Vagina (tissue), 2 donors: ENCODE measurements at regions not wholly inside any gene's neighbourhood (a gene's known extent, or its start where the extent isn't known, plus 50 kb on each side); places are given as distances from the start of the nearest gene placed in this dataset.

Source experiments
- DNase-seq, 2 donors: peaks; one replicate each; pipeline ENCODE4 v3.0.0-alpha.2; 2017; ENCODE audit errors: extremely low spot score in 2 of 2
- H3K27ac ChIP-seq: fragments of 200-600 bp; sonication (generic); one replicate; pipeline ENCODE4 v1.5.1; 2019
- H3K27me3 ChIP-seq: fragments of 200-600 bp; sonication (generic); one replicate; pipeline ENCODE4 v1.5.1; 2019
- H3K36me3 ChIP-seq, 2 donors: fragments of 200-600 bp; sonication (generic); one replicate each; pipeline ENCODE4 v1.5.1; 2017 to 2019
- H3K4me1 ChIP-seq: fragments of 200-600 bp; sonication (generic); one replicate; pipeline ENCODE4 v1.5.1; 2019
- H3K4me3 ChIP-seq, 2 donors: fragments of 200-600 bp; sonication (generic); 1 replicate in 1 of 2; 2 replicates in 1 of 2; pipeline ENCODE4 v1.5.1; 2016 to 2019
- H3K9me3 ChIP-seq: fragments of 200-600 bp; sonication (generic); one replicate; pipeline ENCODE4 v1.5.1; 2019
- CTCF ChIP-seq, 3 experiments: fragments of 450-650 bp in 2 of 3; fragments of 200-600 bp in 1 of 3; sonication (generic) in 1 of 3; IDR thresholded peaks; one replicate each; pipeline ENCODE4 v1.5.1; 2017 to 2019; ENCODE audit warnings: antibody characterized with exemption in 3 of 3, mild to moderate bottlenecking in 2 of 3, moderate library complexity in 2 of 3
- POLR2A ChIP-seq, 2 donors: fragments of 450-650 bp; IDR thresholded peaks; one replicate each; pipeline ENCODE4 v1.6.1; 2017; ENCODE audit warnings: antibody characterized with exemption in 2 of 2, mild to moderate bottlenecking in 2 of 2, moderate library complexity in 2 of 2
- POLR2AphosphoS5 ChIP-seq, 2 donors: sonication (generic); formaldehyde crosslinking; IDR thresholded peaks; one replicate each; pipeline ENCODE4 v1.9.0; 2017; ENCODE audit warnings: antibody characterized with exemption in 2 of 2, mild to moderate bottlenecking in 2 of 2, low read depth in 1 of 2; ENCODE audit not compliant: insufficient read depth in 1 of 2
- intact Hi-C: fragments of 100-400 bp; cut with DNase I; formaldehyde crosslinking; loops from one replicate; pipeline ENCODE4 v1.15.1; 2023

GRCh38 chr21:16185766-16186165 lies 456.0 kb downstream of the USP25 start:
- no peaks in the 10 kb centered on the region for H3K36me3 ChIP-seq
- H3K4me3 ChIP-seq = no peak overlapping the region
- TF ChIP-seq CTCF (IDR thresholded peaks at IDR 0.05) (no peak), POLR2A (IDR thresholded peaks at IDR 0.05) (no peak), POLR2AphosphoS5 (IDR thresholded peaks at IDR 0.05; ENCODE audit: insufficient read depth in 1 of 2, low read depth in 1 of 2) (no peak)
- no peak for DNase-seq
- H3K9me3 ChIP-seq = no peaks in the 10 kb centered on the region
- H3K27ac ChIP-seq = no peak overlapping the region
- H3K4me1 ChIP-seq = peaks cover 18% of the 10 kb centered on the region
- intact Hi-C loops = loop anchor here (10.0 kb wide), 1 partner anchor 61 kb away; no protein-coding TSS in a partner anchor
- H3K27me3 ChIP-seq = no peaks in the 10 kb centered on the region

- no peak for DNase-seq
- Histone ChIP-seq H3K4me1 (peaks cover 10% of the 10 kb centered on the region), H3K27ac (peak overlapping the region; percentile 28), H3K9me3 (no peaks in the 10 kb centered on the region), H3K4me3 (no peak overlapping the region), H3K27me3 (no peaks in the 10 kb centered on the region), H3K36me3 (no peaks in the 10 kb centered on the region)
- intact Hi-C loops = loop anchor here (10.0 kb wide), 1 partner anchor 62 kb away; no protein-coding TSS in a partner anchor
- TF ChIP-seq CTCF (IDR thresholded peaks at IDR 0.05) (no peak), POLR2A (IDR thresholded peaks at IDR 0.05) (no peak), POLR2AphosphoS5 (IDR thresholded peaks at IDR 0.05; ENCODE audit: insufficient read depth in 1 of 2, low read depth in 1 of 2) (no peak)
Measured at GRCh38 chr21:16186742-16187141, 457.0 kb downstream of the USP25 start.

- Histone ChIP-seq H3K27me3 (no peaks in the 10 kb centered on the region), H3K36me3 (no peaks in the 10 kb centered on the region), H3K27ac (no peak overlapping the region), H3K4me3 (no peak overlapping the region), H3K4me1 (peaks cover 10% of the 10 kb centered on the region), H3K9me3 (no peaks in the 10 kb centered on the region)
- TF ChIP-seq POLR2A (IDR thresholded peaks at IDR 0.05) = no peak
- no peak for TF ChIP-seq CTCF (IDR thresholded peaks at IDR 0.05)
- no peak for TF ChIP-seq POLR2AphosphoS5 (IDR thresholded peaks at IDR 0.05; ENCODE audit: insufficient read depth in 1 of 2, low read depth in 1 of 2)
- no peak for DNase-seq
- intact Hi-C loops = loop anchor here (10.0 kb wide), 1 partner anchor 63 kb away; no protein-coding TSS in a partner anchor
Measured at GRCh38 chr21:16187603-16188301, 458.0 kb downstream of the USP25 start.

- Histone ChIP-seq H3K36me3 (no peaks in the 10 kb centered on the region), H3K4me1 (peaks cover 6% of the 10 kb centered on the region), H3K4me3 (no peak overlapping the region), H3K9me3 (no peaks in the 10 kb centered on the region), H3K27ac (peak overlapping the region; percentile 90), H3K27me3 (no peaks in the 10 kb centered on the region)
- TF ChIP-seq POLR2A (IDR thresholded peaks at IDR 0.05) (no peak), POLR2AphosphoS5 (IDR thresholded peaks at IDR 0.05; ENCODE audit: insufficient read depth in 1 of 2, low read depth in 1 of 2) (peak in 1 of 2 donors; percentile 74), CTCF (IDR thresholded peaks at IDR 0.05) (no peak)
- no peak for DNase-seq
- intact Hi-C loops = loop anchor here (10.0 kb wide), 1 partner anchor 112 kb away; no protein-coding TSS in a partner anchor
Measured at GRCh38 chr21:16192902-16193301, 463.1 kb downstream of the USP25 start.

GRCh38 chr21:16193496-16194094 lies 463.8 kb downstream of the USP25 start:
- no peak for DNase-seq
- peaks cover 10% of the 10 kb centered on the region for H3K4me1 ChIP-seq
- intact Hi-C loops = loop anchor here (10.0 kb wide), 1 partner anchor 111 kb away; no protein-coding TSS in a partner anchor
- H3K36me3 ChIP-seq = no peaks in the 10 kb centered on the region
- no peaks in the 10 kb centered on the region for H3K9me3 ChIP-seq
- peak overlapping the region; percentile 90 for H3K27ac ChIP-seq
- TF ChIP-seq CTCF (IDR thresholded peaks at IDR 0.05) (no peak), POLR2AphosphoS5 (IDR thresholded peaks at IDR 0.05; ENCODE audit: insufficient read depth in 1 of 2, low read depth in 1 of 2) (no peak), POLR2A (IDR thresholded peaks at IDR 0.05) (no peak)
- H3K4me3 ChIP-seq = peak overlapping the region; percentile 43 to 51
- no peaks in the 10 kb centered on the region for H3K27me3 ChIP-seq
